K562 (cell line): ENCODE measurements at regions not wholly inside any gene's neighbourhood (a gene's known extent, or its start where the extent isn't known, plus 50 kb on each side); places are given as distances from the start of the nearest gene placed in this dataset.

Source experiments
- FOXK2 ChIP-seq, 2 experiments: fragments of 450-650 bp; IDR thresholded peaks in 1 of 2; conservative IDR thresholded peaks in 1 of 2; 2 replicates each; pipeline ENCODE4 v1.6.1; 2016; ENCODE audit warnings: low read depth in 2 of 2, mild to moderate bottlenecking in 1 of 2
- HDAC1 ChIP-seq, 2 experiments: fragments of 450-650 bp; IDR thresholded peaks; 2 replicates each; pipeline ENCODE4 v1.6.1; 2016 to 2017; ENCODE audit warnings: inconsistent platforms in 1 of 2, mild to moderate bottlenecking in 1 of 2, moderate library complexity in 1 of 2
- IFI16 ChIP-seq: fragments of 250-450 bp; sonication (Bioruptor Pico); IDR thresholded peaks from 2 replicates; pipeline ENCODE4 v2.1.2; 2022; ENCODE audit warnings: mild to moderate bottlenecking, inconsistent platforms
- MAZ ChIP-seq, 2 experiments: fragments of 450-650 bp in 1 of 2; sonication (generic) in 1 of 2; formaldehyde crosslinking; IDR thresholded peaks in 1 of 2; conservative IDR thresholded peaks in 1 of 2; 2 replicates each; pipeline versions ENCODE4 v1.4.0 to v1.5.0; 2020; ENCODE audit warnings: mild to moderate bottlenecking in 1 of 2, missing genetic modification reagents in 1 of 2
- NFATC3 ChIP-seq: fragments of 450-650 bp; IDR thresholded peaks from 2 replicates; pipeline ENCODE4 v1.6.1; 2017; ENCODE audit warnings: mild to moderate bottlenecking
- YY1 ChIP-seq, 3 experiments: IDR thresholded peaks; 2 replicates each; pipeline ENCODE4 v1.6.1; 2011; ENCODE audit warnings: low read length in 2 of 3, mild to moderate bottlenecking in 2 of 3, moderate library complexity in 2 of 3, borderline replicate concordance in 1 of 3, control low read depth in 1 of 3, low read depth in 1 of 3; ENCODE audit not compliant: insufficient read depth in 3 of 3, insufficient replicate concordance in 2 of 3, control insufficient read depth in 1 of 3, insufficient read length in 1 of 3; ENCODE audit errors: extremely low read depth in 1 of 3
- ZFP36 ChIP-seq: fragments of 150-350 bp; IDR thresholded peaks from 2 replicates; pipeline ENCODE4 v1.6.1; 2018; ENCODE audit warnings: low read length, low read depth; ENCODE audit not compliant: partially characterized antibody
- ZNF184 ChIP-seq: sonication (generic); formaldehyde crosslinking; IDR thresholded peaks from 2 replicates; pipeline ENCODE4 v1.5.0; 2020; ENCODE audit warnings: missing genetic modification reagents
- TF ChIP-seq, protein P1 (sequence below): sonication (generic); formaldehyde crosslinking; IDR thresholded peaks from 2 replicates; pipeline ENCODE4 v1.5.0; 2020; ENCODE audit warnings: missing genetic modification reagents
- TF ChIP-seq, protein P2 (sequence below), 3 experiments: IDR thresholded peaks in 2 of 3; conservative IDR thresholded peaks in 1 of 3; 2 replicates each; pipeline ENCODE4 v1.5.1; 2011 to 2012; ENCODE audit warnings: low read length in 3 of 3, mild to moderate bottlenecking in 3 of 3, control low read depth in 2 of 3, improper control_type of control experiment in 1 of 3, inconsistent platforms in 1 of 3, low read depth in 1 of 3, mixed read lengths in 1 of 3, moderate library complexity in 1 of 3; ENCODE audit not compliant: insufficient read depth in 2 of 3
- TF ChIP-seq, protein P3 (sequence below), 2 experiments: IDR thresholded peaks; 2 replicates each; pipeline ENCODE4 v1.6.1; 2012; ENCODE audit warnings: improper control_type of control experiment in 2 of 2, low read depth in 2 of 2, low read length in 2 of 2, borderline replicate concordance in 1 of 2
- TF ChIP-seq, protein P4 (sequence below): fragments of 450-650 bp; formaldehyde crosslinking; IDR thresholded peaks from 2 replicates; pipeline ENCODE4 v1.4.0; 2022; ENCODE audit warnings: missing genetic modification characterization
- TF ChIP-seq, protein P5 (sequence below), 2 experiments: fragments of 450-650 bp in 1 of 2; sonication (generic) in 1 of 2; formaldehyde crosslinking; conservative IDR thresholded peaks; 2 replicates each; pipeline versions ENCODE4 v1.4.0 to v1.8.1; 2020 to 2022; ENCODE audit warnings: mild to moderate bottlenecking in 1 of 2, missing genetic modification reagents in 1 of 2

DNA sequence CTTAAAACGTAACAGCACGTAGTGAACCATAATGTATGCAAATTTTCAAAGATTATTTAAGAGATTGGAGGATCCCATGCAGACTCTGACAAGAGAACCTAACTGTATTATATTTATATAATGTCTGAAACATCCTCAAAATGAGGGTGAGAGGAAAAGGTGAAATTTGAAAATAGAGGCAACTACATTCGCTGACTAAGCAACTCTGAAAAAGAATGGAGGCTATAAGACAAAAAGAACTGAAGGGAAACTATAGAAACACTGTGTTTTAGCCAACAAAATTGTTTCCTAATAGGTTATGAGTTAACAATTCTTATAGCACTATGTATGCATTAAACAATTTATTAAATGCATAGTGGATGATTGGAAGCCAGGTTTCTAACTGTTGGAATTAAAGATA lies 648.0 kb downstream of the UBE2NL start:
- no peak for TF ChIP-seq ZNF184
- TF ChIP-seq, protein P1, sequence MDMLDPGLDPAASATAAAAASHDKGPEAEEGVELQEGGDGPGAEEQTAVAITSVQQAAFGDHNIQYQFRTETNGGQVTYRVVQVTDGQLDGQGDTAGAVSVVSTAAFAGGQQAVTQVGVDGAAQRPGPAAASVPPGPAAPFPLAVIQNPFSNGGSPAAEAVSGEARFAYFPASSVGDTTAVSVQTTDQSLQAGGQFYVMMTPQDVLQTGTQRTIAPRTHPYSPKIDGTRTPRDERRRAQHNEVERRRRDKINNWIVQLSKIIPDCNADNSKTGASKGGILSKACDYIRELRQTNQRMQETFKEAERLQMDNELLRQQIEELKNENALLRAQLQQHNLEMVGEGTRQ (CRISPR knock-in tag): no peak
- no peak for TF ChIP-seq FOXK2 (conservative IDR thresholded peaks at IDR 0.05 in 1 of 2, IDR thresholded peaks at IDR 0.05 in 1 of 2; ENCODE audit: low read depth in 2 of 2)
- no peak for TF ChIP-seq HDAC1 (IDR thresholded peaks at IDR 0.05)
- no peak for TF ChIP-seq MAZ (CRISPR knock-in tag; conservative IDR thresholded peaks at IDR 0.05 in 1 of 2, IDR thresholded peaks at IDR 0.05 in 1 of 2)
- TF ChIP-seq NFATC3: no peak
- TF ChIP-seq, protein P2, sequence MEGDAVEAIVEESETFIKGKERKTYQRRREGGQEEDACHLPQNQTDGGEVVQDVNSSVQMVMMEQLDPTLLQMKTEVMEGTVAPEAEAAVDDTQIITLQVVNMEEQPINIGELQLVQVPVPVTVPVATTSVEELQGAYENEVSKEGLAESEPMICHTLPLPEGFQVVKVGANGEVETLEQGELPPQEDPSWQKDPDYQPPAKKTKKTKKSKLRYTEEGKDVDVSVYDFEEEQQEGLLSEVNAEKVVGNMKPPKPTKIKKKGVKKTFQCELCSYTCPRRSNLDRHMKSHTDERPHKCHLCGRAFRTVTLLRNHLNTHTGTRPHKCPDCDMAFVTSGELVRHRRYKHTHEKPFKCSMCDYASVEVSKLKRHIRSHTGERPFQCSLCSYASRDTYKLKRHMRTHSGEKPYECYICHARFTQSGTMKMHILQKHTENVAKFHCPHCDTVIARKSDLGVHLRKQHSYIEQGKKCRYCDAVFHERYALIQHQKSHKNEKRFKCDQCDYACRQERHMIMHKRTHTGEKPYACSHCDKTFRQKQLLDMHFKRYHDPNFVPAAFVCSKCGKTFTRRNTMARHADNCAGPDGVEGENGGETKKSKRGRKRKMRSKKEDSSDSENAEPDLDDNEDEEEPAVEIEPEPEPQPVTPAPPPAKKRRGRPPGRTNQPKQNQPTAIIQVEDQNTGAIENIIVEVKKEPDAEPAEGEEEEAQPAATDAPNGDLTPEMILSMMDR (IDR thresholded peaks at IDR 0.05 in 2 of 3, conservative IDR thresholded peaks at IDR 0.05 in 1 of 3; ENCODE audit: insufficient read depth in 2 of 3, low read depth in 1 of 3, low read length in 3 of 3): no peak
- no peak for TF ChIP-seq ZFP36
- TF ChIP-seq, protein P3, sequence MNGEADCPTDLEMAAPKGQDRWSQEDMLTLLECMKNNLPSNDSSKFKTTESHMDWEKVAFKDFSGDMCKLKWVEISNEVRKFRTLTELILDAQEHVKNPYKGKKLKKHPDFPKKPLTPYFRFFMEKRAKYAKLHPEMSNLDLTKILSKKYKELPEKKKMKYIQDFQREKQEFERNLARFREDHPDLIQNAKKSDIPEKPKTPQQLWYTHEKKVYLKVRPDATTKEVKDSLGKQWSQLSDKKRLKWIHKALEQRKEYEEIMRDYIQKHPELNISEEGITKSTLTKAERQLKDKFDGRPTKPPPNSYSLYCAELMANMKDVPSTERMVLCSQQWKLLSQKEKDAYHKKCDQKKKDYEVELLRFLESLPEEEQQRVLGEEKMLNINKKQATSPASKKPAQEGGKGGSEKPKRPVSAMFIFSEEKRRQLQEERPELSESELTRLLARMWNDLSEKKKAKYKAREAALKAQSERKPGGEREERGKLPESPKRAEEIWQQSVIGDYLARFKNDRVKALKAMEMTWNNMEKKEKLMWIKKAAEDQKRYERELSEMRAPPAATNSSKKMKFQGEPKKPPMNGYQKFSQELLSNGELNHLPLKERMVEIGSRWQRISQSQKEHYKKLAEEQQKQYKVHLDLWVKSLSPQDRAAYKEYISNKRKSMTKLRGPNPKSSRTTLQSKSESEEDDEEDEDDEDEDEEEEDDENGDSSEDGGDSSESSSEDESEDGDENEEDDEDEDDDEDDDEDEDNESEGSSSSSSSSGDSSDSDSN (IDR thresholded peaks at IDR 0.05; ENCODE audit: borderline replicate concordance in 1 of 2, low read depth in 2 of 2, low read length in 2 of 2): no peak
- TF ChIP-seq, protein P4, sequence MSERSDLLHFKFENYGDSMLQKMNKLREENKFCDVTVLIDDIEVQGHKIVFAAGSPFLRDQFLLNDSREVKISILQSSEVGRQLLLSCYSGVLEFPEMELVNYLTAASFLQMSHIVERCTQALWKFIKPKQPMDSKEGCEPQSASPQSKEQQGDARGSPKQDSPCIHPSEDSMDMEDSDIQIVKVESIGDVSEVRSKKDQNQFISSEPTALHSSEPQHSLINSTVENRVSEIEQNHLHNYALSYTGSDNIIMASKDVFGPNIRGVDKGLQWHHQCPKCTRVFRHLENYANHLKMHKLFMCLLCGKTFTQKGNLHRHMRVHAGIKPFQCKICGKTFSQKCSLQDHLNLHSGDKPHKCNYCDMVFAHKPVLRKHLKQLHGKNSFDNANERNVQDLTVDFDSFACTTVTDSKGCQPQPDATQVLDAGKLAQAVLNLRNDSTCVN: no peak
- TF ChIP-seq IFI16 (CRISPR knock-in tag): no peak
- TF ChIP-seq, protein P5, sequence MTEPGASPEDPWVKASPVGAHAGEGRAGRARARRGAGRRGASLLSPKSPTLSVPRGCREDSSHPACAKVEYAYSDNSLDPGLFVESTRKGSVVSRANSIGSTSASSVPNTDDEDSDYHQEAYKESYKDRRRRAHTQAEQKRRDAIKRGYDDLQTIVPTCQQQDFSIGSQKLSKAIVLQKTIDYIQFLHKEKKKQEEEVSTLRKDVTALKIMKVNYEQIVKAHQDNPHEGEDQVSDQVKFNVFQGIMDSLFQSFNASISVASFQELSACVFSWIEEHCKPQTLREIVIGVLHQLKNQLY (CRISPR knock-in tag; conservative IDR thresholded peaks at IDR 0.05): no peak
- no peak for TF ChIP-seq YY1 (IDR thresholded peaks at IDR 0.05; ENCODE audit: borderline replicate concordance in 1 of 3, control insufficient read depth in 1 of 3, extremely low read depth in 1 of 3, insufficient read depth in 3 of 3, insufficient read length in 1 of 3, insufficient replicate concordance in 2 of 3, low read depth in 1 of 3, low read length in 2 of 3)
